ENCODE measurements at regions not wholly inside any gene's neighbourhood (a gene's known extent, or its start where the extent isn't known, plus 50 kb on each side); places are given as distances from the start of the nearest gene placed in this dataset.
"Not testable (repeated sequence)": the region's sequence is repeated elsewhere in the genome, so short reads cannot be mapped to it uniquely, and the experiment has no call there.

- DNase-seq = peak; percentile 81
Measured at GRCh38 chr7:3164380-3164792, 120.7 kb upstream of the CARD11 start.

GRCh38 chr7:3165681-3166580 lies 122.3 kb upstream of the CARD11 start:
- DNase-seq = no peak

- no peak for DNase-seq
Measured at GRCh38 chr7:3167551-3167950, 123.9 kb upstream of the CARD11 start.

GRCh38 chr7:3168370-3168769 lies 124.7 kb upstream of the CARD11 start:
- no peak for DNase-seq

- no peak for DNase-seq
Measured at GRCh38 chr7:3168869-3169268, 125.2 kb upstream of the CARD11 start.

GRCh38 chr7:3172768-3173280 lies 128.2 kb upstream of the SDK1 start:
- DNase-seq = peak; percentile 14

- DNase-seq = peak; percentile 16
Measured at GRCh38 chr7:3174515-3175284, 126.4 kb upstream of the SDK1 start.

- no peak for DNase-seq
Measured at GRCh38 chr7:3175285-3175902, 125.7 kb upstream of the SDK1 start.

GRCh38 chr7:3176112-3177000 lies 124.7 kb upstream of the SDK1 start:
- peak; percentile 15 for DNase-seq

GRCh38 chr7:3177271-3177670 lies 123.8 kb upstream of the SDK1 start:
- DNase-seq = no peak

GRCh38 chr7:3179456-3179855 lies 121.6 kb upstream of the SDK1 start:
- DNase-seq = no peak

- DNase-seq = no peak
Measured at GRCh38 chr7:3180604-3181003, 120.4 kb upstream of the SDK1 start.

- not testable (repeated sequence) for DNase-seq
Measured at GRCh38 chr7:3182055-3182454, 119.0 kb upstream of the SDK1 start.

- DNase-seq = no peak
Measured at GRCh38 chr7:3187444-3188040, 113.5 kb upstream of the SDK1 start.

- no peak for DNase-seq
Measured at GRCh38 chr7:3188946-3189345, 112.1 kb upstream of the SDK1 start.

GRCh38 chr7:3191548-3191947 lies 109.5 kb upstream of the SDK1 start:
- no peak for DNase-seq

- no peak for DNase-seq
Measured at GRCh38 chr7:3192669-3193068, 108.4 kb upstream of the SDK1 start.

- DNase-seq = no peak
Measured at GRCh38 chr7:3193379-3194120, 107.5 kb upstream of the SDK1 start.

- peak; percentile 49 for DNase-seq
Measured at GRCh38 chr7:3194501-3195141, 106.4 kb upstream of the SDK1 start.

- no peak for DNase-seq
Measured at GRCh38 chr7:3195160-3195559, 105.9 kb upstream of the SDK1 start.
